ENCODE measurements at regions not wholly inside any gene's neighbourhood (a gene's known extent, or its start where the extent isn't known, plus 50 kb on each side); places are given as distances from the start of the nearest gene placed in this dataset.

DNA sequence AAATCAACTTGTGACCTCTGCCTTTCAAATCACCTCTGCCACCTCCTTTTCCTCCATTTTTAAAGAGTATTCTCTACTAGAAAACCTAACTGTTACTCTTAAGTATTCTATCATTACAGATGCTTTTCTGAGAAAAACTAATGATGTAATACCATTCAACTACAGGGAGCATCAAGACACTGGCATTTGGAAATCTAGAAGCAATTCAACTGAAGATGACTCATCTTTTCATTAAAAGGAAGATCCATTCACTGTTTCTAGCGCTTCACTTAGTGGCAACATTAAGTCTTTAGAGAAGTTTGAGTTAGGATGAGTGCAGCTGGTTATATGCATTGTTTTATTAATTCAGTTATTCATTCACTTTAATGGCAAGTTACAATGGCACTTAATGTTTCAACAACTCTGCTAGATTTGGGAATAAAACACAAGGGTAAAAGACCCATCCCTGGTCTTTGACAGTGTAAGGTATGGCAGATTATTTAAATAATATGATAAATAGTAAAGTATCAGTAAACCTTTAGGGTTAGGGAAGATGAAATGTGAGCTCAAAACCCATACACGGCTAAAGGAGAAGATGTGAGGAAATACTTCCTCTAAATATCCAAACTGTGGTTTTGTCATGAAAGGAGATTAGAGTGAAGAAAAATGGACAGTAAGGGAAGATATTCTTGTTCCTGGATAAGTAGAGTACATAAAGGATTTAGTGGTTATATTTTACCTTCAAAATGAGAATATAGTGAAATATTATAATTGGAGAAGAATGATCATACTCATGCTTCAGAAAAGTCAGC is 61.7 kb downstream of the KCNJ2 start:
- Histone ChIP-seq H3K27ac (ENCODE audit: low read depth) (no peak overlapping the region), H3K4me3 (ENCODE audit: low read depth, low read length) (no peak overlapping the region), H3K36me3 (ENCODE audit: insufficient read depth) (no peaks in the 10 kb centered on the region), H3K4me1 (ENCODE audit: insufficient read depth) (no peaks in the 10 kb centered on the region)
- 81% methylated on average over 2 of the region's 2 CpGs for WGBS
- DNase-seq (ENCODE audit: extremely low spot score) = no peak

- no peak overlapping the region for H3K27ac ChIP-seq (ENCODE audit: low read depth)
- no peak overlapping the region for H3K4me3 ChIP-seq (ENCODE audit: low read depth, low read length)
- H3K36me3 ChIP-seq (ENCODE audit: insufficient read depth) = no peaks in the 10 kb centered on the region
- DNase-seq (ENCODE audit: extremely low spot score) = no peak
- H3K4me1 ChIP-seq (ENCODE audit: insufficient read depth) = no peaks in the 10 kb centered on the region
- WGBS = 73% methylated on average over 2 of the region's 2 CpGs
These were observed 63.1 kb downstream of the KCNJ2 start for GRCh38 chr17:70232466-70232865.

- no peak overlapping the region for H3K27ac ChIP-seq (ENCODE audit: low read depth)
- no peaks in the 10 kb centered on the region for H3K36me3 ChIP-seq (ENCODE audit: insufficient read depth)
- no peak for DNase-seq (ENCODE audit: extremely low spot score)
- no peaks in the 10 kb centered on the region for H3K4me1 ChIP-seq (ENCODE audit: insufficient read depth)
- H3K4me3 ChIP-seq (ENCODE audit: low read depth, low read length) = no peak overlapping the region
These were observed 65.9 kb downstream of the KCNJ2 start for GRCh38 chr17:70235252-70235651.

DNA sequence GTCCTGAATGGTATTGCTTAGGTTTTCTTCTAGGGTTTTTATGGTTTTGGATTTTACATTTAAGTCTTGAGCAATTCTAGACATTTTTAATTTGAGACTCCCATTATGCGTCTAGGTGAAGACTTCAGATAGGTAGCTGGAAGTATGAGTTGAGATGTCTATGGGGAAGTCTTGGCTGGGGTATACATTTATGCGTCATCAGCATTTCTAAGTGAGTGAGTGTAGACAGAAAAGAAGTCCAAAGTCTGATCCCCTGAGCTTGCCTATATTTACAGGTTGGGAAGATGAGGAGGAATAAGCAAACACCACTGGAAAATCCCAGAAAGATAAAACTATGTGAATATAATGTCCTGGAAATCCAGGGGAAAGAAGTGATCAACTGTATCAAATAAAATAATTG is 68.9 kb downstream of the KCNJ2 start:
- DNase-seq (ENCODE audit: extremely low spot score) = no peak
- Histone ChIP-seq H3K36me3 (ENCODE audit: insufficient read depth) (no peaks in the 10 kb centered on the region), H3K4me1 (ENCODE audit: insufficient read depth) (no peaks in the 10 kb centered on the region), H3K27ac (ENCODE audit: low read depth) (no peak overlapping the region), H3K4me3 (ENCODE audit: low read depth, low read length) (no peak overlapping the region)
- WGBS = 96% methylated on average over 2 of the region's 2 CpGs

- no peaks in the 10 kb centered on the region for H3K36me3 ChIP-seq (ENCODE audit: insufficient read depth)
- DNase-seq (ENCODE audit: extremely low spot score) = no peak
- H3K4me1 ChIP-seq (ENCODE audit: insufficient read depth) = no peaks in the 10 kb centered on the region
- no peak overlapping the region for H3K27ac ChIP-seq (ENCODE audit: low read depth)
- WGBS = 36% methylated on average over 4 of the region's 4 CpGs
- H3K4me3 ChIP-seq (ENCODE audit: low read depth, low read length) = no peak overlapping the region
These were observed 69.3 kb downstream of the KCNJ2 start for GRCh38 chr17:70238646-70239045.

DNA sequence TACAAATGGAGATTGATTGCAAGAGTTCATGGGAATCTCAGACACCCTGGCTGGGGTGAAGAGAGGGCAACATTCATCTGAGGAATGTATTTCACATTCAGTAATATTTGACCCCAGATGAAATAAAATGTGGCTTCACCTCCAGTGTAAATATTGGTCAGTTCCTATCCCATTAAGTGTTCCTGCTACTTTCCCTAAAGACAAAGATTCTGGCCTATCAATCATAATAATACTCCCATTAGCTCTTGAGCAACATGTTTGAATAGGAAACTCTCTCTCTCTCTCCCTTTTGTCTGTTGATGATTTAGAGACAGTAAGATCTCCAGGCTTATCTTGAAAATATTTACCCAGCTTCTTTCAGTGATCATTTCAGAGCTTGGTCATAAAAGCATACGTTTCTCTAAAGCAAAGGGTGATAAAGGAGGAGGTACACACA is 70.1 kb downstream of the KCNJ2 start:
- H3K4me1 ChIP-seq (ENCODE audit: insufficient read depth) = no peaks in the 10 kb centered on the region
- 0% methylated on average over 1 of the region's 1 CpG for WGBS
- H3K27ac ChIP-seq (ENCODE audit: low read depth) = no peak overlapping the region
- H3K36me3 ChIP-seq (ENCODE audit: insufficient read depth) = no peaks in the 10 kb centered on the region
- DNase-seq (ENCODE audit: extremely low spot score) = no peak
- H3K4me3 ChIP-seq (ENCODE audit: low read depth, low read length) = no peak overlapping the region

DNA sequence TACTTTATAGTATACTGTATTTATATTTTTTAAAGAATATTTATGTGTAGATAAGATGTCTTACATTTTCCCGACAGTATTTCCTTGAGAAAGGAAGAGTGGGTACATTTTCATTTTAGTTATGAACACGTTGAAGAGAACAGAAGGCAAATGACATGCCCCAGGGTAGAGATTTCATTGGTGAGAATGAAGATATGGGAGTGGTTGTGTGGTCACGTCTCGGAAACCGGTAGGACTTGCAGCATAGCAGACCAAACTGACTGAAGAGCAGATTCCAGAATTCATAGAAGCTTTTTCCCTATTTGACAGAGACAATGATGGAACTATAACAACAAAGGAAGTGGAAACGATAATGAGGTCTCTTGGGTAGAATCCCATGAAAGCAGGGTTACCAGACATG is 71.7 kb downstream of the KCNJ2 start:
- DNase-seq (ENCODE audit: extremely low spot score) = no peak
- Histone ChIP-seq H3K27ac (ENCODE audit: low read depth) (no peak overlapping the region), H3K36me3 (ENCODE audit: insufficient read depth) (no peaks in the 10 kb centered on the region), H3K4me3 (ENCODE audit: low read depth, low read length) (no peak overlapping the region), H3K4me1 (ENCODE audit: insufficient read depth) (no peaks in the 10 kb centered on the region)
- WGBS = 92% methylated on average over 6 of the region's 6 CpGs

DNA sequence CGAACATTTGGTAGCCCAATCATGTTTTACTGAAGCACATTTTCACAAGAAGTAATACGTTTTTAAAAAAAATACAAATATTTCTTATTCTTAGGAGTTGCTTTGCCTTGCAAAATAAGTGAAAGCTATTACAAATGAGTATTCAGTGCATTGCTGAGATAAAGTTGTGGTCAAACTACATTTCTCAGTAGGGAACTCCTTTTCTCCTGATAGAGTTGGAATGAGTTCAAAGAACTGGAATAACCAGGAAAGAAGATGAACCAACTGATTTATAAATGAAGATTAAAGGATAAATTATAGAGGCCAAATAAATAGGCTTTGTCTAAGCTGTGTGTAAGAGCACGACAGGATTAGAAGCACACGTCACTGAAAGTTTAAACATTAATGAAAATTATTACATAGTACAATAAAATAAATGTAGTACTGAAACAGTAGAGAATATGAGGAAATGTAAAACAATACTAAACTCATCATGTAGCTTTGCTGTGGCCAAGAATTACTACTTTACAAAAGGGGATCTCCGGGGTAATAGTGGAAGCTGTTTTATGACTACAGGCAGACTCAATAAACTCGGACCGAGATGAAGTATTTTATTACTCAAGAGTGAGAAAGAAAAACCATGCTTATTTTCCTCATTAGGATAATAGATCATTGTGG is 73.6 kb downstream of the KCNJ2 start:
- Histone ChIP-seq H3K36me3 (ENCODE audit: insufficient read depth) (no peaks in the 10 kb centered on the region), H3K27ac (ENCODE audit: low read depth) (no peak overlapping the region), H3K4me1 (ENCODE audit: insufficient read depth) (no peaks in the 10 kb centered on the region), H3K4me3 (ENCODE audit: low read depth, low read length) (no peak overlapping the region)
- peak; percentile 14 for DNase-seq (ENCODE audit: extremely low spot score)
- 29% methylated on average over 7 of the region's 7 CpGs for WGBS

- no peaks in the 10 kb centered on the region for H3K4me1 ChIP-seq (ENCODE audit: insufficient read depth)
- no peak overlapping the region for H3K4me3 ChIP-seq (ENCODE audit: low read depth, low read length)
- WGBS = 73% methylated on average over 2 of the region's 2 CpGs
- H3K36me3 ChIP-seq (ENCODE audit: insufficient read depth) = no peaks in the 10 kb centered on the region
- no peak for DNase-seq (ENCODE audit: extremely low spot score)
- no peak overlapping the region for H3K27ac ChIP-seq (ENCODE audit: low read depth)
These were observed 82.4 kb downstream of the KCNJ2 start for GRCh38 chr17:70251706-70252105.

- Histone ChIP-seq H3K4me1 (ENCODE audit: insufficient read depth) (no peaks in the 10 kb centered on the region), H3K4me3 (ENCODE audit: low read depth, low read length) (no peak overlapping the region), H3K27ac (ENCODE audit: low read depth) (no peak overlapping the region), H3K36me3 (ENCODE audit: insufficient read depth) (no peaks in the 10 kb centered on the region)
- no peak for DNase-seq (ENCODE audit: extremely low spot score)
- 76% methylated on average over 2 of the region's 2 CpGs for WGBS
These were observed 85.6 kb downstream of the KCNJ2 start for GRCh38 chr17:70254735-70255460.

GRCh38 chr17:70256751-70257150 is 87.4 kb downstream of the KCNJ2 start:
- no peak overlapping the region for H3K27ac ChIP-seq (ENCODE audit: low read depth)
- DNase-seq (ENCODE audit: extremely low spot score) = no peak
- H3K36me3 ChIP-seq (ENCODE audit: insufficient read depth) = no peaks in the 10 kb centered on the region
- WGBS = 84% methylated on average over 2 of the region's 2 CpGs
- no peaks in the 10 kb centered on the region for H3K4me1 ChIP-seq (ENCODE audit: insufficient read depth)
- no peak overlapping the region for H3K4me3 ChIP-seq (ENCODE audit: low read depth, low read length)

- H3K27ac ChIP-seq (ENCODE audit: low read depth) = no peak overlapping the region
- no peak overlapping the region for H3K4me3 ChIP-seq (ENCODE audit: low read depth, low read length)
- H3K4me1 ChIP-seq (ENCODE audit: insufficient read depth) = no peaks in the 10 kb centered on the region
- no peaks in the 10 kb centered on the region for H3K36me3 ChIP-seq (ENCODE audit: insufficient read depth)
- no peak for DNase-seq (ENCODE audit: extremely low spot score)
These were observed 89.1 kb downstream of the KCNJ2 start for GRCh38 chr17:70258465-70258864.

DNA sequence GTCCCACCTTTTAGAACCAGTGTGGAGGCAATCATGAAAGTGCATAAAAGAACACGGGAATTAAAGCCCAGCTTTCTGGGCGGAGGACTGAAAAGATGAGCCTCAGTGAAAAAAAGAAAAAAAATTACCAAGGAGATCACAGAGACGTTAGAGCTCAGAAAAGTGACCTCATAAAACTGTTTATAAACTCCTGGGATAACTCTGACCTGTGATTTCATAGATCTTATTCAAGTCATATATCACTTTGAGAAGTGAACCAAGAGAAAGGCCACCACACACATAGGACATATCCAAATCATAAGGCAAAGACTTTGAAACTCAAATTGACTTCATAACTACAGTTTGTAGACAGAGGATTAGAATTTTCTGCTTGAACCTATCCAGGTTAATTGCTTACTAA is 90.1 kb downstream of the KCNJ2 start:
- H3K4me1 ChIP-seq (ENCODE audit: insufficient read depth) = no peaks in the 10 kb centered on the region
- no peak overlapping the region for H3K4me3 ChIP-seq (ENCODE audit: low read depth, low read length)
- no peak for DNase-seq (ENCODE audit: extremely low spot score)
- WGBS = 56% methylated on average over 3 of the region's 3 CpGs
- no peak overlapping the region for H3K27ac ChIP-seq (ENCODE audit: low read depth)
- H3K36me3 ChIP-seq (ENCODE audit: insufficient read depth) = no peaks in the 10 kb centered on the region

DNA sequence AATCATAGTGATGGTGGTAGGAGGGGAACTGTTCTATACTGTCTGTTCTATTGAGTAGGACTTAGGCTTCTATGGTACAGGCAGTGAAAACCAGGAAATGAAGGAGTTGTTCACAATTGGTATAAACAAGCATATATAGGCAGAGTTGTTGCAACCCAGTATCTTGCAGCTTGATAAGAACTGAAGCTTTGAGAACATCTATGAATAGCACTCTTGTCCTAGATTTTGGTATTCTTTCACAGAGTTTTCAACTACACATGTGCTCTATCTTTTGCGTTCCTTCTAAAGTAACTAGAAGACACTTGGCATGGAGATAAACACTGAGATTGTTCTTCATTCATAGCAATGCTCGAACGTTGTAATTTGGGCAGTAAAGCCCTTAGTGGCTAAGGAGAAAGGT is 91.8 kb downstream of the KCNJ2 start:
- no peak overlapping the region for H3K4me3 ChIP-seq (ENCODE audit: low read depth, low read length)
- no peaks in the 10 kb centered on the region for H3K36me3 ChIP-seq (ENCODE audit: insufficient read depth)
- WGBS = 86% methylated on average over 3 of the region's 3 CpGs
- DNase-seq (ENCODE audit: extremely low spot score) = no peak
- no peaks in the 10 kb centered on the region for H3K4me1 ChIP-seq (ENCODE audit: insufficient read depth)
- H3K27ac ChIP-seq (ENCODE audit: low read depth) = no peak overlapping the region

All from urinary bladder (tissue), 3 donors.